ENCODE measurements at regions not wholly inside any gene's neighbourhood (a gene's known extent, or its start where the extent isn't known, plus 50 kb on each side); places are given as distances from the start of the nearest gene placed in this dataset.

DNA sequence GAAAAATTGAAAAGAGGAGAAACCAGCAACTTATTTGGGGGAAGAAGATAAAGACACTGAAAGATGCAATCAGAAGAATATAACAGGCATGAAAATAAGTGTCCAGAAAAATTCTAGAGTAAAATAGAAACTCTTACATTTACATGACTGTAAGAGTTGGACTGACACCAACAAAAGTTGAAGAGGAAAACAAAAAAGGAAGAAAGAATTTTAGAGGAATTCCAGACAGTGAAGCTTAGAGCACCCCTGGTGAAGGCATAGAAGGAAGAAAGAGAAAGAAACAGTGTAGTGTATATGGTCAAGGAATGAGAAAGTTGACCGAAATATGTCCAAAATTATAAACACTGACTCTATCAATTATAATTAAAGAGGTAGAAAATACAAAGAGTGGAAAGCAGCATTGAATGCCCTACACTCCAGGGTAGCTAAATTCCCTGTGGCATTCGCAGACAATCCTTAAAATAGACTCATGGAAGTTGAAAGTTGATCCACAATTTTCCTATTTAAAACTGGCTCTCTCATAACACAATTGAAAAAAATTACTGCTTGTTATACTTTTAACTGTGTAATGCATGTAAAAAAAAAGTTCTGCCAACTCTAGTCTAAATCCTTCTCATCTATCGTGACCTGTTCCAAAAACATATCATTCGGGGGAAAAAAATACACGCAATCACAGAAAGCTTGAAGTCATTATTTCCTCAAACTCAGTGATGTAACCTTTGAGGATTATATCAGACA lies 102.6 kb upstream of the ABI3BP start:
- Histone ChIP-seq H3K27ac (no peak overlapping the region), H3K9ac (no peak overlapping the region), H3K27me3 (no peaks in the 10 kb centered on the region), H3K36me3 (no peaks in the 10 kb centered on the region), H3K4me3 (no peak overlapping the region), H4K20me1 (no peaks in the 10 kb centered on the region), H3K4me1 (no peaks in the 10 kb centered on the region), H3K9me3 (no peaks in the 10 kb centered on the region), H3K4me2 (no peak overlapping the region)
- no peak for TF ChIP-seq Cebpa-rat (IDR thresholded peaks at IDR 0.05)

DNA sequence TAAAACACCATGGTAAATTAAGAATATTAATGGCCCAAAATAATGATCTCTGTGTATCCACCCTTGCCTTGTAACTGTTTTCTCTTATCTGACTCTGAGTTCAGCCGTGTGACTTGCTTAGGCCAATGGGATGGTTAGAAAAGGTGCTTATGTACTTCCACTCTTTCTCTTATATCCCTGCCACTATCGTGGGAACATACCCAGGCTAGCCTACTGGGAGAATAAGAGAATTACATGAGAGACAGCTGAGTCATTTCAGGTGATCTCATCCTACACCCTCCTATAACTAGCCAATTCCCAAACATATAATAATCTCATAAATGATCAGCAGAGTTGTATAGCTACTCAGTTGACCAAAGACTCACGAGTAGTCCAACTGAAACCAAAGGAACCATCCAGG lies 98.3 kb upstream of the ABI3BP start:
- no peak for TF ChIP-seq Cebpa-rat (IDR thresholded peaks at IDR 0.05)
- H3K4me1 ChIP-seq = no peaks in the 10 kb centered on the region
- no peak overlapping the region for H3K9ac ChIP-seq
- H4K20me1 ChIP-seq = no peaks in the 10 kb centered on the region
- H3K27ac ChIP-seq = no peak overlapping the region
- H3K4me3 ChIP-seq = no peak overlapping the region
- H3K36me3 ChIP-seq = no peaks in the 10 kb centered on the region
- H3K27me3 ChIP-seq = no peaks in the 10 kb centered on the region
- no peaks in the 10 kb centered on the region for H3K9me3 ChIP-seq
- H3K4me2 ChIP-seq = no peak overlapping the region

GRCh38 chr3:101085752-101086151 lies 92.5 kb upstream of the ABI3BP start:
- Histone ChIP-seq H3K9ac (no peak overlapping the region), H3K27ac (no peak overlapping the region), H4K20me1 (no peaks in the 10 kb centered on the region), H3K27me3 (no peaks in the 10 kb centered on the region), H3K4me2 (no peak overlapping the region), H3K4me3 (no peak overlapping the region), H3K36me3 (no peaks in the 10 kb centered on the region), H3K9me3 (no peaks in the 10 kb centered on the region), H3K4me1 (peaks cover 4% of the 10 kb centered on the region; the same call in 1 of the 2 replicates)
- TF ChIP-seq Cebpa-rat (IDR thresholded peaks at IDR 0.05) = no peak

DNA sequence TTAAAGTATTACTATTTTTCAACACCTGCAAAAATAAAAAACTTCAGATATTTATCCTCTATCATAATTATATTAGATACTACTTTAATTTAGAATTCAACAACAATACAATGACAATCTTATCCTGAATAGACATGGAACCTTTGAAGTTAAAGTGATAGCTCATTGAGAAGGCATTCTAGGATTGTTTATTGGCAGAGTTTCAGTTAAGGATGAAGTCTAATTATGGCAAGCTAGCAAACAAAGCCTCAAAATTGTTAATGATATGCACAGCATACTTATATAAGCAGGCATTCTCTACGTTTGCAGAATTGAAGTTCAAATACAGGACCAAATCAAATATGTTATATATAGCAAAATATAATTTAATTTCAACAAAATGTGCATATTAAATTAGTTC lies 91.2 kb upstream of the ABI3BP start:
- no peak for TF ChIP-seq Cebpa-rat (IDR thresholded peaks at IDR 0.05)
- Histone ChIP-seq H3K27me3 (no peaks in the 10 kb centered on the region), H4K20me1 (no peaks in the 10 kb centered on the region), H3K4me1 (peaks cover 4% of the 10 kb centered on the region; the same call in 1 of the 2 replicates), H3K4me2 (no peak overlapping the region), H3K36me3 (no peaks in the 10 kb centered on the region), H3K9ac (no peak overlapping the region), H3K9me3 (no peaks in the 10 kb centered on the region), H3K4me3 (no peak overlapping the region), H3K27ac (no peak overlapping the region)

DNA sequence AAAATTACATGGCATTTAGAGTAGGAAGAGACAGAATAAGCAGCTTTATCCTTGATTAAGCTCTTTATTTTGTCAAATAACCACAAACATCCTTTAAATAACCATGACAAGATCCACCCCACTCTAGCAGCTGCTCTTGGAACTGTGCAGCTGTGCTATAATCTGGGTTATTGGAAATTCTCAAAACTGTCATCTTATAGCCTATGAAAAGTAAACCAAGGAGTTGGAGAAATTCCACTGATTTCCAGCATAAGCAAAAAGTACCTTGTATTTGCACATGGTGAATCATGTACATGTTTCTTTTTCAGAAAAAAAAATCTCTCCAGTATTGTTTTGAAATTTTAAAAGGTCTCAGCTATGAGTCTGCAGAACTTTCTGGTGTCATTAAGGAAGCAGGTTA lies 88.8 kb upstream of the ABI3BP start:
- Histone ChIP-seq H3K36me3 (no peaks in the 10 kb centered on the region), H3K4me1 (peaks cover 4% of the 10 kb centered on the region; the same call in 1 of the 2 replicates), H3K4me2 (no peak overlapping the region), H3K27me3 (no peaks in the 10 kb centered on the region), H3K9me3 (no peaks in the 10 kb centered on the region), H3K27ac (no peak overlapping the region), H3K9ac (no peak overlapping the region), H3K4me3 (no peak overlapping the region), H4K20me1 (no peaks in the 10 kb centered on the region)
- no peak for TF ChIP-seq Cebpa-rat (IDR thresholded peaks at IDR 0.05)

GRCh38 chr3:101081446-101081845 lies 88.2 kb upstream of the ABI3BP start:
- no peak overlapping the region for H3K27ac ChIP-seq
- no peaks in the 10 kb centered on the region for H3K9me3 ChIP-seq
- no peak overlapping the region for H3K4me3 ChIP-seq
- peaks cover 4% of the 10 kb centered on the region; the same call in 1 of the 2 replicates for H3K4me1 ChIP-seq
- H3K9ac ChIP-seq = no peak overlapping the region
- H3K36me3 ChIP-seq = no peaks in the 10 kb centered on the region
- H3K27me3 ChIP-seq = no peaks in the 10 kb centered on the region
- no peaks in the 10 kb centered on the region for H4K20me1 ChIP-seq
- no peak for TF ChIP-seq Cebpa-rat (IDR thresholded peaks at IDR 0.05)
- no peak overlapping the region for H3K4me2 ChIP-seq

DNA sequence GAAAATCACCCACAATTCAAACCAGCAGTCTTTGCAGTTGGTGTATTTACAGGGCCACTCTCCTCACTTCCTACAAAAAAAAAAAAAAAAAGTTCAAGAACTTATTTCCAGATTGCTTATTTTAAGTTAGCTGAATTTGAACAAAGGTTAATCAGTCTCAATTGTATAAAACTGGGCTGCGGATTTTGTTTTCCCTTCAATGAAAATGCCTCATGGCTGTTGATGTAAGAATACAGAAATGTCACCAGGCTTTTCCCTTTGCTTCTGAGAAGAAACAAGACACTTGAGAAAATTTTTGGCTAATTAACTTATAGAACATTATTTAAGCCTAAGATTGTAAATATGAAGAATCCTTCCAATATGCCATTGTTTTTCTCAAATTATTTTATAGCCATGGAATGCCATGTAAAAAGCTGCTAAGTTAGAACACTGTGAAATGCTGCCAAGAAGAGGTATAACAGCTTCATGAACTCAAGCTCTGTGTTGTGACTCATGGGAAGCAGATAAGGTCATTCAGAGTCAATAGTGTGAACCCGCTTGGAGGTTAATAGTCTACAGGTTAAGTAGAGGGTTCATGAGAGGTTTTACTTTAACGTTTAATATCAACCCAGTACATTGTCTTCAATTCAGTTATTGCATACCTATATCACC lies 84.3 kb upstream of the ABI3BP start:
- no peaks in the 10 kb centered on the region for H3K36me3 ChIP-seq
- TF ChIP-seq Cebpa-rat (IDR thresholded peaks at IDR 0.05) = no peak

DNA sequence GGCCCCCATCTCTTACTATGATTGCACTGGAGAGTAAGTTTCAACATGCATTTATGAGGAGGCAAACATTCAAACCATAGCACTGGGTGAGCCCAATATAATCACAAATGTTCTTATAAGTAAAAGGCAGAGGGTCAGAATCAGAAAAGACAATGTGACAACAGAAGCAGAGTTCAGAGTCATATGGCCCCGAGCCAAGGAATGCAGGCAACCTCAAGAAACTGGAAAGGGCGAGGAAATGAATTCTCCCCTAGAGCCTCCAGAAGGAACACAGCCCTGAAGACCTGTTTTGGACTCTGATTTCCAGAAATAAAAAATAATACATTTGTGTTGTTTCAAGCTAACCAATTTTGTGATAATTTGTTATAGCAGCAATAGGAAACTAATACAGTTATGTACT lies 81.3 kb upstream of the ABI3BP start:
- H3K27ac ChIP-seq = no peak overlapping the region
- H3K9me3 ChIP-seq = no peaks in the 10 kb centered on the region
- no peak overlapping the region for H3K9ac ChIP-seq
- no peaks in the 10 kb centered on the region for H3K36me3 ChIP-seq
- H3K4me3 ChIP-seq = no peak overlapping the region
- H3K4me1 ChIP-seq = no peaks in the 10 kb centered on the region
- H3K4me2 ChIP-seq = no peak overlapping the region
- no peak for TF ChIP-seq Cebpa-rat (IDR thresholded peaks at IDR 0.05)
- no peaks in the 10 kb centered on the region for H3K27me3 ChIP-seq
- no peaks in the 10 kb centered on the region for H4K20me1 ChIP-seq

More for the DNA sequence above, 84.3 kb upstream of the ABI3BP start:
- Histone ChIP-seq H3K4me1 (peaks cover 4% of the 10 kb centered on the region; the same call in 1 of the 2 replicates), H3K27ac (no peak overlapping the region), H3K4me3 (no peak overlapping the region), H4K20me1 (no peaks in the 10 kb centered on the region), H3K4me2 (no peak overlapping the region), H3K27me3 (no peaks in the 10 kb centered on the region), H3K9ac (no peak overlapping the region), H3K9me3 (no peaks in the 10 kb centered on the region)

- no peaks in the 10 kb centered on the region for H3K4me1 ChIP-seq
- no peak for TF ChIP-seq Cebpa-rat (IDR thresholded peaks at IDR 0.05)
- H3K4me2 ChIP-seq = no peak overlapping the region
- no peak overlapping the region for H3K4me3 ChIP-seq
- H4K20me1 ChIP-seq = no peaks in the 10 kb centered on the region
- H3K27me3 ChIP-seq = no peaks in the 10 kb centered on the region
- H3K27ac ChIP-seq = no peak overlapping the region
- H3K9me3 ChIP-seq = no peaks in the 10 kb centered on the region
- no peaks in the 10 kb centered on the region for H3K36me3 ChIP-seq
- H3K9ac ChIP-seq = no peak overlapping the region
These were observed 79.1 kb upstream of the ABI3BP start for GRCh38 chr3:101072300-101072699.

GRCh38 chr3:101070799-101071121 lies 77.5 kb upstream of the ABI3BP start:
- H3K9me3 ChIP-seq = no peaks in the 10 kb centered on the region
- no peak for TF ChIP-seq Cebpa-rat (IDR thresholded peaks at IDR 0.05)
- no peak overlapping the region for H3K9ac ChIP-seq
- H3K36me3 ChIP-seq = no peaks in the 10 kb centered on the region
- no peak overlapping the region for H3K27ac ChIP-seq
- H3K4me3 ChIP-seq = no peak overlapping the region
- no peaks in the 10 kb centered on the region for H3K27me3 ChIP-seq
- no peak overlapping the region for H3K4me2 ChIP-seq
- H4K20me1 ChIP-seq = no peaks in the 10 kb centered on the region
- H3K4me1 ChIP-seq = no peaks in the 10 kb centered on the region

All from BLaER1 (cell line).